Liver (tissue), 2 donors: ENCODE measurements at regions not wholly inside any gene's neighbourhood (a gene's known extent, or its start where the extent isn't known, plus 50 kb on each side); places are given as distances from the start of the nearest gene placed in this dataset.

Experiments
- CTCF ChIP-seq: fragments of 150-350 bp; IDR thresholded peaks from 2 replicates; pipeline ENCODE4 v1.5.1; 2017; ENCODE audit warnings: improper control_type of control experiment, low read depth, low read length; ENCODE audit not compliant: missing input control
- FOXA1 ChIP-seq: IDR thresholded peaks from 2 replicates; pipeline ENCODE4 v1.6.1; 2016; ENCODE audit warnings: antibody characterized with exemption
- TF ChIP-seq, protein P1 (sequence below): IDR thresholded peaks from 2 replicates; pipeline ENCODE4 v1.6.1; 2016; ENCODE audit warnings: antibody characterized with exemption, mild to moderate bottlenecking
- donor health status: healthy.

DNA sequence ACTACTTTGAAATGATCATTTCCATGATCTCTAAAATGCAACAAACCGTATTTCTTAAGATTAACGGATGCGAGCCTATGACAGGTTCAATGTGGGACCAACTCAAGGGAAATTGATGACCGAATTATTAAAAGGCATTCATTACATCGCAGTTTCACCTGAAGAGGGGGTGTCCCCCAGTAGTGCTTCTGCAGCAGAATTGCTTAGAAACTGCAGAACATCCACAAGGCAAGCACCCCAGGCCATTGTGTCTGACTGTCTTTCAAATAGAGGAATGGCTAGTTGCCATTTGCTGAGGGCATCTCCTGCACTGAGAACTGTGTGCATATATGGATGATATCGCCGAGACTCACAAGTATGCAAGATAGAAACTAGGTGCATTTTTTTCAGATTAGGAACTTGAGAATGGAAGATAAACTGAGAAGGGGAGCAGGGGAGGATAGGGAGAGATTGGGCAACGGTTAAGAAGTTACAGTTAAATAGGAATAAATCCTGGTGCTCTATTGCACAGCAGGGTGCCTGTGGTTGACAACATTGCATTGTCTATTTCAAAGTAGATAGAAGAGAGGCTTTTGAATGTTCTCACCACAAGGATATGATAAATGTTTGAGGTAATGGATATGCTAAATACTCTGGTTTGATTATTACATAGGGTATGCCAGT, 234.3 kb upstream of the PLEKHG7 start:
- no peak for TF ChIP-seq CTCF
- TF ChIP-seq, protein P1, sequence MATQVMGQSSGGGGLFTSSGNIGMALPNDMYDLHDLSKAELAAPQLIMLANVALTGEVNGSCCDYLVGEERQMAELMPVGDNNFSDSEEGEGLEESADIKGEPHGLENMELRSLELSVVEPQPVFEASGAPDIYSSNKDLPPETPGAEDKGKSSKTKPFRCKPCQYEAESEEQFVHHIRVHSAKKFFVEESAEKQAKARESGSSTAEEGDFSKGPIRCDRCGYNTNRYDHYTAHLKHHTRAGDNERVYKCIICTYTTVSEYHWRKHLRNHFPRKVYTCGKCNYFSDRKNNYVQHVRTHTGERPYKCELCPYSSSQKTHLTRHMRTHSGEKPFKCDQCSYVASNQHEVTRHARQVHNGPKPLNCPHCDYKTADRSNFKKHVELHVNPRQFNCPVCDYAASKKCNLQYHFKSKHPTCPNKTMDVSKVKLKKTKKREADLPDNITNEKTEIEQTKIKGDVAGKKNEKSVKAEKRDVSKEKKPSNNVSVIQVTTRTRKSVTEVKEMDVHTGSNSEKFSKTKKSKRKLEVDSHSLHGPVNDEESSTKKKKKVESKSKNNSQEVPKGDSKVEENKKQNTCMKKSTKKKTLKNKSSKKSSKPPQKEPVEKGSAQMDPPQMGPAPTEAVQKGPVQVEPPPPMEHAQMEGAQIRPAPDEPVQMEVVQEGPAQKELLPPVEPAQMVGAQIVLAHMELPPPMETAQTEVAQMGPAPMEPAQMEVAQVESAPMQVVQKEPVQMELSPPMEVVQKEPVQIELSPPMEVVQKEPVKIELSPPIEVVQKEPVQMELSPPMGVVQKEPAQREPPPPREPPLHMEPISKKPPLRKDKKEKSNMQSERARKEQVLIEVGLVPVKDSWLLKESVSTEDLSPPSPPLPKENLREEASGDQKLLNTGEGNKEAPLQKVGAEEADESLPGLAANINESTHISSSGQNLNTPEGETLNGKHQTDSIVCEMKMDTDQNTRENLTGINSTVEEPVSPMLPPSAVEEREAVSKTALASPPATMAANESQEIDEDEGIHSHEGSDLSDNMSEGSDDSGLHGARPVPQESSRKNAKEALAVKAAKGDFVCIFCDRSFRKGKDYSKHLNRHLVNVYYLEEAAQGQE, result no peak
- no peak for TF ChIP-seq FOXA1
